ENCODE measurements at regions not wholly inside any gene's neighbourhood (a gene's known extent, or its start where the extent isn't known, plus 50 kb on each side); places are given as distances from the start of the nearest gene placed in this dataset.

DNA sequence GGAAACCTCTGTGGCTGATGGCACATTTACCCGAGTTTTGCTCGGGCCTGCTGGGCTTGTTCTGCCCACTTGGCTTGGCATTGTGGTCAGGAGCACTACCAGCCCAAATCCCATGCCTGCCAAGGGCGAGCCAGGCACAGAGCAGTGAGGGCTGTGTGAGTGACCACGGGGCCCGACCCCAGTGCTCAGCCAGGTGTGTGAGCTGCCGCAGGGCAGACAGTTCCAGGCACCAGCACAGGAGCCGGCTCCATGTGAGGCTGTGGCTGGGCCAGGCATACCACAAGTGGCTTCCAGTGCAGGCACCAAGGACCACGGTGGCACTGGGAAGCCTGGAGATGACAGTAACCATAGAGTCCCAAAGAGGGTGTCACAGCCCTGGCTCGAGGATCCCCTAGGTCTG is 1225.5 kb upstream of the GJE1 start:
- TF ChIP-seq, protein P1, sequence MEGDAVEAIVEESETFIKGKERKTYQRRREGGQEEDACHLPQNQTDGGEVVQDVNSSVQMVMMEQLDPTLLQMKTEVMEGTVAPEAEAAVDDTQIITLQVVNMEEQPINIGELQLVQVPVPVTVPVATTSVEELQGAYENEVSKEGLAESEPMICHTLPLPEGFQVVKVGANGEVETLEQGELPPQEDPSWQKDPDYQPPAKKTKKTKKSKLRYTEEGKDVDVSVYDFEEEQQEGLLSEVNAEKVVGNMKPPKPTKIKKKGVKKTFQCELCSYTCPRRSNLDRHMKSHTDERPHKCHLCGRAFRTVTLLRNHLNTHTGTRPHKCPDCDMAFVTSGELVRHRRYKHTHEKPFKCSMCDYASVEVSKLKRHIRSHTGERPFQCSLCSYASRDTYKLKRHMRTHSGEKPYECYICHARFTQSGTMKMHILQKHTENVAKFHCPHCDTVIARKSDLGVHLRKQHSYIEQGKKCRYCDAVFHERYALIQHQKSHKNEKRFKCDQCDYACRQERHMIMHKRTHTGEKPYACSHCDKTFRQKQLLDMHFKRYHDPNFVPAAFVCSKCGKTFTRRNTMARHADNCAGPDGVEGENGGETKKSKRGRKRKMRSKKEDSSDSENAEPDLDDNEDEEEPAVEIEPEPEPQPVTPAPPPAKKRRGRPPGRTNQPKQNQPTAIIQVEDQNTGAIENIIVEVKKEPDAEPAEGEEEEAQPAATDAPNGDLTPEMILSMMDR (IDR thresholded peaks at IDR 0.05 in 4 of 5, conservative IDR thresholded peaks at IDR 0.05 in 1 of 5) = no peak
- no peak for TF ChIP-seq POLR2A (IDR thresholded peaks at IDR 0.05)
